Nephron progenitor cell (in vitro differentiated cells): ENCODE measurements at regions not wholly inside any gene's neighbourhood (a gene's known extent, or its start where the extent isn't known, plus 50 kb on each side); places are given as distances from the start of the nearest gene placed in this dataset.
"Not testable (repeated sequence)": the region's sequence is repeated elsewhere in the genome, so short reads cannot be mapped to it uniquely, and the experiment has no call there.

ENCODE experiments used
- DNase-seq: peaks from one replicate; pipeline ENCODE4 v3.0.0; 2021
- H3K27ac Mint-ChIP-seq: 2 replicates; pipeline ENCODE4 v1.8.0; 2021; ENCODE audit warnings: mild to moderate bottlenecking, moderate library complexity, mixed read lengths
- H3K27me3 Mint-ChIP-seq: 2 replicates; pipeline ENCODE4 v1.8.0; 2021; ENCODE audit warnings: mild to moderate bottlenecking, low read depth, mixed read lengths; ENCODE audit not compliant: poor library complexity
- H3K36me3 Mint-ChIP-seq: 2 replicates; pipeline ENCODE4 v1.8.0; 2021; ENCODE audit warnings: low read depth, mixed read lengths
- H3K4me1 Mint-ChIP-seq: 2 replicates; pipeline ENCODE4 v1.8.0; 2021; ENCODE audit warnings: mixed read lengths
- H3K4me3 Mint-ChIP-seq: 2 replicates; pipeline ENCODE4 v1.8.0; 2021; ENCODE audit warnings: mild to moderate bottlenecking, moderate library complexity, mixed read lengths
- H3K9me3 Mint-ChIP-seq: 2 replicates; pipeline ENCODE4 v1.8.0; 2021; ENCODE audit warnings: mild to moderate bottlenecking, moderate library complexity, mixed read lengths
- CTCF ChIP-seq: fragments of 200-600 bp; sonication (generic); IDR thresholded peaks from 2 replicates; pipeline ENCODE4 v1.5.0; 2021; ENCODE audit warnings: antibody characterized with exemption

- no peak for DNase-seq
- H3K27me3 Mint-ChIP-seq = no peaks in the 10 kb centered on the region
- peaks cover 5% of the 10 kb centered on the region for H3K9me3 Mint-ChIP-seq
- no peaks in the 10 kb centered on the region for H3K36me3 Mint-ChIP-seq
- H3K27ac Mint-ChIP-seq = no peak overlapping the region
- no peak overlapping the region for H3K4me3 Mint-ChIP-seq
- no peak for TF ChIP-seq CTCF
- H3K4me1 Mint-ChIP-seq = no peaks in the 10 kb centered on the region
Observed at GRCh38 chr5:23437011-23437410, 70.4 kb upstream of the PRDM9 start.

DNA sequence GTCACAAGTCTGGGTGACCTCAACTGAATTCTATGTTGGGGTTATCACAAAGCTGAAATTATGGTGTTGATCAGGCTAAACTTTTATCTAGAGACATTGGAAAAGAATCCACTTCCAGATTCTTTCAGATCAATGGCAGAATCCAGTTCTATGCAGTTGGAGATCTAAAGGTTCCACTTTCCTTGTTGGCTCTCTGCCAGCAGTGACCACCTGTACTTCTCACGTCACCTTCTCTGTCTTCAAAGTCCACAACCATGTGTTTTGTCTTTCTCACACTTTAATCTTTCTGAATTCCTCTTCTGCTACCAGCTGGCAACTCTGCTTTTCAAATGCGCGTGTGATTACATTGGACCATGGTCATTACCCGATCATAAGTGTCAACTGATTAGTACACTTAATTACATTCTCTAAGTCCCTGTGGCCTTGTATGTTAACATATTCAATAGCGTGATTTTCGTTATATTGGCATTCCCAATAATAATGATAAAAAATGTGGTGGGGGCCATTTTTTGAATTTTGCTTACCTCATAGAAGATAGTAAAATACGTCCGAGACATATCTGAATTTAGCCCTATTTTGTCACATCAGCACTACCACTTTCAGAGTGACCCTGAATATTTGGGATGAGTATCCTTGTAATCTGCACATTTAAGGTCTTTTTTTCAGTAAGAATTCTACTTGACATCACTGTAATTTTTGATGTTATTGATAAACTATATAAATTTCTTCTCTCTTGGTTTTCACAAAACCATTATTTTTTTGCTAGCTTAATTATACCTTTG lies 73.7 kb upstream of the PRDM9 start:
- H3K36me3 Mint-ChIP-seq = no peaks in the 10 kb centered on the region
- H3K4me3 Mint-ChIP-seq = no peak overlapping the region
- no peak for TF ChIP-seq CTCF
- no peaks in the 10 kb centered on the region for H3K4me1 Mint-ChIP-seq
- H3K27ac Mint-ChIP-seq = no peak overlapping the region
- DNase-seq = no peak
- no peaks in the 10 kb centered on the region for H3K27me3 Mint-ChIP-seq
- H3K9me3 Mint-ChIP-seq = peaks cover 5% of the 10 kb centered on the region

- Mint-ChIP-seq H3K9me3 (no peaks in the 10 kb centered on the region), H3K4me3 (no peak overlapping the region), H3K4me1 (no peaks in the 10 kb centered on the region), H3K27me3 (no peaks in the 10 kb centered on the region), H3K36me3 (no peaks in the 10 kb centered on the region), H3K27ac (no peak overlapping the region)
- DNase-seq = no peak
- TF ChIP-seq CTCF = no peak
Observed at GRCh38 chr5:23428705-23429104, 78.7 kb upstream of the PRDM9 start.

DNA sequence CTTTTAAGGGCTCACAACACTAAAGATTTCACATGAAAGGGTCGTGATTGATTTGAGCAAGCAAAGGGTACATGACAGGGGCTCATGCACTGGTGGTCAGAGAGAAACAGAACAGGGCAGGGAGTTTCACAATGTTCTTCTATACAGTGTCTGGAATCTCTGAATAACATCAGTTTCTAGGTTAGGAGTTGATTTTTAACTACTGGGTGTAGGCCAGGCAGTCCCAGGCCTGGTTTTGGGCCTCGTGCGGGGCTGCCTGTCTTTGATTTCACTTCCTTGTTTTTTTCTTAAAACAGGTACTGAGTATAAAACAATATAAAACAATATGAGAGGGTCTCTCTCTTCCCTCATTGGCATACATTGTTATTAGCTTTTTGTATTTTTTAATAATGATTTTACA lies 87.2 kb upstream of the PRDM9 start:
- H3K27me3 Mint-ChIP-seq, H3K36me3 Mint-ChIP-seq, H3K4me1 Mint-ChIP-seq, H3K9me3 Mint-ChIP-seq, DNase-seq, H3K4me3 Mint-ChIP-seq, H3K27ac Mint-ChIP-seq: not testable (repeated sequence)

DNA sequence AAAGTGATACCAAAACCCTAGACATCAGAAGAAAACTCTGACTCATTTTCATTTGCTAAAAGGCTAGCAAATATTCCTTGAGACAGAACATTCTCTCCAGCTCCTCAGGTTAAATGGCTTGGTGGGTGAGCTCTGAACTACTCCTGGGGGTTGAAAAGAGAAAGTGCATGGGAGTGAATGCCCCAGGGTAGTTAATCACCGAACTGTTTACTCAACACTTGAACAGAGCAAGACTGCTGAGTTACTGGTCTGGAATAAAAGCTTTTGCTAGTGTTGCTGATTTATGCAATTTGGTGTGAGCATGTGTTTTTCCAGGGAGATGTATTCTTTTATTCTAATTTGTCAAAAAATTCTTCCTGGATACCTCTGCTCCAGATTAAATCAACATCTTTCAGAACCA lies 88.3 kb upstream of the PRDM9 start:
- peak; percentile 6 for DNase-seq
- peak overlapping the region; percentile 49 for H3K27ac Mint-ChIP-seq
- peak; percentile 30 for TF ChIP-seq CTCF

DNA sequence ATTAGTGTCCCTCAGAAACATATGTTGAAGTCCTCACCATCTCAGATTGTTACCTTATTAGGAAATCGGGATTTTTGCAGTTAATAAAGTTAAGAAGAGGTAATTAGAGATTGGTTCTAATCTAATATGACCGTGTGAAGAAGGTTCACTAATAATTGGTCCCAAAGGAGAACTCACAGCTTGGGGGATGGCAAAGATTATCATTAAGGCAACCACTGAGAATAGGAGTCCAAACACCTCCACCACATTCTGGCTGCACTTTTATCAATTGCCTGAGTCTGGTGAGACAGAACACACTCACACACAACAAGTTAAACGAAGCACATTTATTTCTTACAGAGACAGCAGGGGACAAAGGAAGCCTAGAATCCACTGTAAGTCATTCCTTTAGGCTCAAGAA lies 94.9 kb upstream of the PRDM9 start:
- H3K4me3 Mint-ChIP-seq = no peak overlapping the region
- no peak for TF ChIP-seq CTCF
- no peaks in the 10 kb centered on the region for H3K27me3 Mint-ChIP-seq
- H3K4me1 Mint-ChIP-seq = peaks cover 8% of the 10 kb centered on the region
- H3K27ac Mint-ChIP-seq = no peak overlapping the region
- no peaks in the 10 kb centered on the region for H3K9me3 Mint-ChIP-seq
- H3K36me3 Mint-ChIP-seq = no peaks in the 10 kb centered on the region
- DNase-seq = no peak

More for the DNA sequence above, 88.3 kb upstream of the PRDM9 start:
- Mint-ChIP-seq H3K4me1 (peaks cover 7% of the 10 kb centered on the region), H3K27me3 (no peaks in the 10 kb centered on the region), H3K36me3 (no peaks in the 10 kb centered on the region), H3K4me3 (no peak overlapping the region), H3K9me3 (peaks cover 8% of the 10 kb centered on the region)
